Activated naive CD4-positive, alpha-beta T cell treated with anti-CD3 and anti-CD28 coated beads, Interleukin-2, amount 50 U/mL, for 24 hours (primary cell): ENCODE measurements at regions not wholly inside any gene's neighbourhood (a gene's known extent, or its start where the extent isn't known, plus 50 kb on each side); places are given as distances from the start of the nearest gene placed in this dataset.

ENCODE experiments used
- H3K27ac Mint-ChIP-seq: one replicate; pipeline ENCODE4 v1.8.0; 2021; ENCODE audit warnings: mild to moderate bottlenecking, mixed read lengths
- H3K27me3 Mint-ChIP-seq: one replicate; pipeline ENCODE4 v1.8.0; 2021; ENCODE audit warnings: mixed read lengths
- H3K36me3 Mint-ChIP-seq: one replicate; pipeline ENCODE4 v1.8.0; 2021; ENCODE audit warnings: mixed read lengths
- H3K4me1 Mint-ChIP-seq: one replicate; pipeline ENCODE4 v1.8.0; 2021; ENCODE audit warnings: mixed read lengths
- H3K4me3 Mint-ChIP-seq: one replicate; pipeline ENCODE4 v1.8.0; 2021; ENCODE audit warnings: mild to moderate bottlenecking, mixed read lengths
- H3K9me3 Mint-ChIP-seq: one replicate; pipeline ENCODE4 v1.8.0; 2021; ENCODE audit warnings: mixed read lengths

DNA sequence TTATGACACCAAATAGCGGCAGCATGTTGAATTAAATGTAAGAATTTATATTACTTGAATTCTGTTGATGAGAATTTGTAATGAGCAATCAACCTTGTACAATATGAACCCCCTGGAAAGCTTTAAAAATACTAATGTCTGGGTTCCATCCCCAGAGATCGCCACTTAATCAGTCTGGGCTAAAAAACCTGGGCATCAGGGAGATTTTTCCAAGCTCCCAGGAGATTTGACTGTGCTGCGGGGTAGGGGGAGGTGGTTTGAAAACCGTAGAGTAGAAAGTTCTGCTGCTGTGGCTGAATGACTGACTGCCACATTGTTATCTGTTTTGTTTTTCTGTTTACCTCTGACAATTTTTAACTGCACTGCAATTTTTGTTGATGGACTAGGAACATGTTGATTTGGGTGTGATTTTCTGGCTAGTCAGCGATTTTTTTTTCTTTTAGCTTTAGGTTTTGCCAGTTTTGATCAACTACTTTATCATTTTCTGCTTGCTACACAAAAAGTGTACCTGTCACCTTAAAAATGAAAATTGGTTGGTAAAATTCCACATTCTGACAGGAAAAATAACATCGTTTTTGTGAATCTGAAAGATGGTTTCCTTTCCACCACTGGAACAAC is 79.3 kb downstream of the PCTP start:
- H3K27me3 Mint-ChIP-seq, result peaks cover 2% of the 10 kb centered on the region
- H3K9me3 Mint-ChIP-seq, result no peaks in the 10 kb centered on the region
- H3K27ac Mint-ChIP-seq, result no peak overlapping the region
- no peak overlapping the region for H3K4me3 Mint-ChIP-seq
- H3K4me1 Mint-ChIP-seq, result no peaks in the 10 kb centered on the region
- no peaks in the 10 kb centered on the region for H3K36me3 Mint-ChIP-seq

DNA sequence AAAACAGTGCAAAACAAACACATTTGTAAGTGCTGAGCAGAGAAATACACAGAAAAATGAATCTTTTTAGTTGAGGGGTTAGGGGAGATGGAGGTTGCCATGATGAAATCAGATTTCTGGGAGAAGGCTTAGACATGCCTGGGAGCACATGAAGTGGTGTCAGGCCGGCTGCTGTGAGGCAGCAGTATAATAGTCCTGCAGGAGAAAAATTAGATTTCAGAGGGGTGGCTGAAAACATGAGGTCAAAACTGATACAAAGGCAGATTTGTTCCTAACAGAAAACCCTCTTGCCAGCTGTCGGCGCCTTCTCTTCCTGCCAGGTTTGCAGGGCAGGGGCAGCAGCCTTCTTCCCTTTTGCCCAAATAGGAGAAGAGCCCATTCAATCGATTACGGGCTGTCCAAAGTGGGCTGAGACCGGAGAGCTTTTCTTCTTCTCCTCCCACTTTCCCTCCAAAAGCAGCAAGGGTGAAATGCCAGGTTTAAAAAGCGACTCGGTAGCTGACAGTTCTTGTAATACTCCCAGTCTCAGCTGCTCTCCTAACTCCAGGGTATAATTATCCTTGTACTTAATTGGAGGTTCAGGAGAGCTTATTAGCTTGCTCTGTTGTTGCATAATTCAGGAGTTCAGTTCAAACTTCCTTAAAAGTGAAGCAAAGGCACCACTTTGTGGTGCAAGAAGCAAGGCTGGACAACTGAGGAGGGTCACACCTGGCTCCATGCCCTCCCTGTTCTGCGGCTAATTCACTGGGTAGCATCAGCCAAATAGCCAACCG is 80.0 kb downstream of the PCTP start:
- no peaks in the 10 kb centered on the region for H3K36me3 Mint-ChIP-seq
- no peak overlapping the region for H3K27ac Mint-ChIP-seq
- H3K4me3 Mint-ChIP-seq, result no peak overlapping the region
- H3K27me3 Mint-ChIP-seq, result peaks cover 2% of the 10 kb centered on the region
- no peaks in the 10 kb centered on the region for H3K4me1 Mint-ChIP-seq
- H3K9me3 Mint-ChIP-seq, result no peaks in the 10 kb centered on the region

DNA sequence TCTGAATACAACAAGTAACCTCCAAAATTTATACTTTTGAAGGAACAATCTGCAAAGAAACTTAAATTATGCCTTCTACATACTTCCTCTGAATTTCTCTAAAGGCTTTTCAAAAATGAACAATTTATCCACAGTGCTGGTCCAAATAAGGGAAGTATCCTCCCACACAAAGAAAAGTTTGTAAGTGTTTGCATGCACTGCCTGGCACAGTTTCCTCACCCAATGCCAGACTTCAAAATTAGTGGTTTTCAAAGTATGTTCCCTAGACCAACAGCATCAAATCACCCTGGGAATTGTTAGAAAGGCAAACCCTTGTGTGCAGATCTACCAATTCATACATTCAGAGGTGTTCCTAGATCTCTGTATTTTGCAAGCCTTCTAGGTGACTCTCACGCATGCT is 82.5 kb downstream of the PCTP start:
- H3K4me3 Mint-ChIP-seq, result no peak overlapping the region
- no peaks in the 10 kb centered on the region for H3K4me1 Mint-ChIP-seq
- H3K27ac Mint-ChIP-seq, result no peak overlapping the region

DNA sequence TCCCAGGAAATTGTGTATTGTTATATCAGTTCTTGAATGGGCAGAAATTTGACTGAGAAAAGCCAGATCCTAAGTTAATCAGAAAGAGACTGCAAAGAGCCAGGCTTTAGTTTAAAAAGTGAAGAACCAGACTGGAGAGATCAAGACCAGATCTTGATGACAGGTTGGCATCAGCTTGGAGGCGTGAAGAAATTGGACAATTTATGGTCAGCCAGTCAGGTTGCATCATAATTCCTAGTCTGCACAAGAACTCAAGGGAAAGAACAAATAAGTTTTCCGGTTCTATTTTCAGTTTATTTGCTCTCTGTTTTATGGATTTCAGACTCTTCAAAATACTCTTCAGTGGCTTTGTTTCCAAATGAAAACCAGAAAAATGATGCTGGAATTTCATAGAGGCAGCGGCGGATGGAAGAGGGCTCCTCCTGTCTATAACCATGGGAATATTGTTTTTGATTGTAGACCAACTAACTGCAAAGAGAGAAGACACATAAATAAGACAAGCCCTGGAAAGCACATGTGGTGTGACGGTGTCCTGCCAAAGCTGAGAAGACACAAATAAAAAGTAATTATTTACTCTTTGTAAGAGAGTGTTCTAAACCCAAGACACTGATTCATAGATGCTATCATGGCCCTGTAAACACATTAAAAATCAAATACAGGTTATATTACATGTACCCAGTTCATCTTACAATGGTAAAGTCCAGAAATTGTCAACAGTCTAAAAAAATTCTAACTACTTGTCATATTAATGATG is 91.7 kb downstream of the PCTP start:
- Mint-ChIP-seq H3K27me3 (peaks cover 8% of the 10 kb centered on the region), H3K4me3 (no peak overlapping the region), H3K9me3 (no peaks in the 10 kb centered on the region), H3K27ac (no peak overlapping the region), H3K4me1 (no peaks in the 10 kb centered on the region), H3K36me3 (no peaks in the 10 kb centered on the region)

More for the DNA sequence above, 82.5 kb downstream of the PCTP start:
- peaks cover 4% of the 10 kb centered on the region for H3K27me3 Mint-ChIP-seq
- no peaks in the 10 kb centered on the region for H3K36me3 Mint-ChIP-seq
- no peaks in the 10 kb centered on the region for H3K9me3 Mint-ChIP-seq

DNA sequence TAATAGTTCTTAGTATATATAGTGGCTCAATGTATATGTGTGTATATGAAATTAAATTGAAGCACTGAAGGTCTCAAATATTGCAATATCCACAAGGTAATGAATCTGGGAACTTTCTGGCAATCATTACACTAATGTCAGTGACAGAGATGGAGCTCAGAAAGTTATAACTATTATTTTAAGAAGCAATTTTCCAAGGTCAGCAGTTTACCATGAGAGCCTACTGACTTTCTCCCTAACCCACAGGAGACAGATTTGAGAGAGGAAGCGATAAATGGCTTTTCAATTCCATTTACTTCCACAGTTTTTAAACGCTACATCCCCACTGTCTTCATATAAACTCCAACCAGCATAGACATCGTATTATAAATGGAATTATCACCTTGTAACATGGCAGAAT is 92.9 kb downstream of the PCTP start:
- Mint-ChIP-seq H3K9me3 (no peaks in the 10 kb centered on the region), H3K36me3 (no peaks in the 10 kb centered on the region), H3K27me3 (peaks cover 6% of the 10 kb centered on the region), H3K4me3 (no peak overlapping the region), H3K4me1 (no peaks in the 10 kb centered on the region), H3K27ac (no peak overlapping the region)

DNA sequence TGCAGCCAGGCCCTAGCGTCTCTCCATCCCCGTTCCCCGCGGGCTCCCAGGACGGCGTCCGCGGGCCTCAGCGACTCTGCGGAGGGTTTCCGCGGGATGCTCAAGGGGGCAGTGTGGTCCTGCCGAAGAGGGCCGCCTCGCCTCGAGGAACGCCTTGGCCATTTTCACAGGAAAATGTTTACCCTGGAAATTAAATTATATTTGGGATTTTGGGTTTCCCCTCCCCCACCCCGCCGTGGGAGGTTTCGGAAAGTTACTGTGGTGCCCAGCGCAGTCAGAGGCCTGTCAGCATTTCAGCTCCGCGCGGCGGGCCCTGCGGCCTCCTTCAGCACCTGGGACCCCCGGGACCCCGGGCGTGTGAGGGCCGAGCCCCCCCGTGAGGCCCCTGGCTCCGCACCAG is 94.5 kb downstream of the PCTP start:
- Mint-ChIP-seq H3K27ac (no peak overlapping the region), H3K4me1 (no peaks in the 10 kb centered on the region), H3K36me3 (no peaks in the 10 kb centered on the region), H3K9me3 (no peaks in the 10 kb centered on the region), H3K27me3 (peaks cover 6% of the 10 kb centered on the region), H3K4me3 (no peak overlapping the region)

DNA sequence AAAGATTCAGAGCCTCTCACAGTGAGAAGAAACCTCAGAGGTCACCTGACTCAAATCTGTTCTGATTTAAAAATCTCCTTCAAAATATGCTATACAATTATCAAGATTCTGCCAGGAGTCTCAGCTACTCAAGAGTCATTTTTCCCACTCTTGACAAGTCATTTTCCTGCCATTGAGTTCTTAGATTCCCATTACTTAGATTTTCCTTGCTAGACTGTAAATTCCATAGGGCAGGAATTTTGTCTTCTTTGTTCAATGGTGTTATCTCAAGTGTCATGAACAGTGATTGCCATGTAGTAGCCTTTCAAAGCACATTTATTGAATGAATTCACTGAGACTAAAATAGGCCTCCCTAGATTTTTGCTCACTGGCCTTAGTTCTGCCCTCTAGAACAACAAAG is 95.9 kb downstream of the PCTP start:
- no peak overlapping the region for H3K4me3 Mint-ChIP-seq

DNA sequence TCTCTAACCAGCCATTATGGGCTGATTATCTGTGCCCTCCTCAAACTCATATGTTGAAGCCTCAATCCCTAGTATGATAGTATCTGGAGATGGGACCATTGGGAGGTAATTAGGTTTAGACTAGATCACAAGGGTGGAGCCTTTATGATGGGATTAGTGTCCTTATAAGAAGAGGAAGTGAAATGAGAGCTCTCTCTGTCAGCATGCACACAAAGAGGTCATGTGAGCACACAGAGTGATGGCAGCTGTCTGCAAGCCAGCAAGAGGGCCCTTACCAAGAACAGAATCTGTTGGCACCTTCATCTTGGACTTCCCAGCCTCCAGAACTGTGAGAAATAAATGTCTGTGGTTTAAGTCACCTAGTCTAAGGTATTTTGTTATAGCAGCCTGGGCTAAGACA is 101.9 kb downstream of the PCTP start:
- Mint-ChIP-seq H3K4me3 (no peak overlapping the region), H3K27ac (no peak overlapping the region), H3K27me3 (no peaks in the 10 kb centered on the region), H3K9me3 (no peaks in the 10 kb centered on the region), H3K4me1 (no peaks in the 10 kb centered on the region), H3K36me3 (no peaks in the 10 kb centered on the region)

More for the DNA sequence above, 95.9 kb downstream of the PCTP start:
- no peaks in the 10 kb centered on the region for H3K36me3 Mint-ChIP-seq
- no peak overlapping the region for H3K27ac Mint-ChIP-seq
- no peaks in the 10 kb centered on the region for H3K4me1 Mint-ChIP-seq
- H3K27me3 Mint-ChIP-seq, result peaks cover 6% of the 10 kb centered on the region
- H3K9me3 Mint-ChIP-seq, result no peaks in the 10 kb centered on the region

DNA sequence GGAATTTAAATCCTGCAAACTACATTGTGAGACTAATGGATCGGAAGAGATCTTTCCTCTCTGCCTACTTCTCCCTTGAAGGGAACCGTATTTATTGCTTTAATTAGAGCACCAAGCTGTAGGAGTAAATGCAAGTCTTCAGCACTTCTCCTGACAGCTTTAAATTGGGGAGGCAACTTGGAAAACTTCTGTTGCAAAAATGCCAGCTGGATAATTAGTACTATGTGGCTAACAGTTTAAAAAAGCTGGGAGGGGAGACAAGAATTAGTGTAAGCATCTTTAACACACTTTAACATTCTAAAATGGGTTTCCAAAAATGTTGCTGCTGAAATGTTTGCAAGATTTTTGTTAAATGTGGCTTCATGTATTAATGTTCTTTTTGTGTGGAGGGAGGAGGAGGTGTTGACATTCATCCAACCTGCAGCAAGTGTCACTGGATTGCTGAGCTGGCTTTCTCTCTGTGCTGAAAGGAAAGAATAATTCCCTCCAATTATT is 108.5 kb downstream of the PCTP start:
- Mint-ChIP-seq H3K27ac (no peak overlapping the region), H3K4me1 (no peaks in the 10 kb centered on the region), H3K9me3 (no peaks in the 10 kb centered on the region), H3K27me3 (peaks cover 7% of the 10 kb centered on the region), H3K36me3 (no peaks in the 10 kb centered on the region), H3K4me3 (no peak overlapping the region)

DNA sequence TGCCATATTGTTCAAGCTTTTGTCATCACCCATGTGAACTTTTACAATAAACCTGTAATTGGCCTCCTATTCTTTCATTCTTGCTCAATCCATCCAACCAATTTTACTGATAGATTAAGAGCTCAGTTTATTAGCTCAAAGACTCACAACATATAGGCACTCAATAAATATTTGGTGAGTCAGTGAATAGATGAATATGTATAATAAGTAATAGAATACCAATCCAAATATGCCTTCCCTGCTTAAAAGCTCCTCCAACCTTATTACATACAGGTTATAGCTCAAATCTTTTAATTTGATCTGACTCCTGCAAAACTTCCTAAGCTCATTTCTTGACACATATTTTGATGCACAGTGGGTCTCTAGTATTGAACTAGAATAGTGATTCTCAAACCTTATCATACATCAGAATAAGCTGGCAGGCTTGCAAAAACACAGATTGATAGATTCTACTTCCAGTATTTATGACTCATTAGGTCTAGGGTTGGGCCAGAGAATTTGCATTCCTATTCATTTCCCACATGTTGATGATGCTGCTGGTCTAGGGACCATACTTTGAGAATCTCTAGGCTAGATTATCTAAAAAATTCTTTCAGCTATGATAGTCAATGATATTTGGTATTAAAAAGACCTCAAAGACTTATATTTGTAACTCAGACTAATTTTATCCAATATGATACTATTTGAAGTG is 114.4 kb downstream of the PCTP start:
- no peak overlapping the region for H3K27ac Mint-ChIP-seq
- H3K9me3 Mint-ChIP-seq, result peaks cover 5% of the 10 kb centered on the region
- H3K4me1 Mint-ChIP-seq, result no peaks in the 10 kb centered on the region
- H3K27me3 Mint-ChIP-seq, result peaks cover 7% of the 10 kb centered on the region
- H3K36me3 Mint-ChIP-seq, result peaks cover 2% of the 10 kb centered on the region
- no peak overlapping the region for H3K4me3 Mint-ChIP-seq

DNA sequence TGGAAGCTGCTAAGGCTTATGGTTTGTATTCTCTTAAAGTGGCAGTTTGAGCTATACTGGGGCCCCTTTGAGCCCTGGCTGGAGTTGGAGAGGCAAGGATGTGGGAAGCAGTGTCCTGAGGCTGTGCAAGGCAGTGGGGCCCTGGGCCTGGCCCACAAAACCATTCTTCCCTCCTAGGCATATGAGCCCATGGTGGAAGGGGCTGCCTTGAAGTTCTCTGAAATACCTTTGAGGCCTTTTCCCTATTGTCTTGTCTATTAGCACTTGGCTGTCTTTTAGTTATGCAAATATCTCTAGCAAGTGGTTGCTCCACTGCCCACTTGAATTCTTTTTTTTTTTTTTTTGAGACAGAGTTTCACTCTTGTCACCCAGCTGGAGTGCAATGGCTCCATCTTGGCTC is 119.2 kb downstream of the PCTP start:
- Mint-ChIP-seq H3K27ac (no peak overlapping the region), H3K27me3 (peaks cover 4% of the 10 kb centered on the region), H3K4me1 (no peaks in the 10 kb centered on the region), H3K36me3 (peaks cover 2% of the 10 kb centered on the region), H3K4me3 (no peak overlapping the region), H3K9me3 (peaks cover 5% of the 10 kb centered on the region)

DNA sequence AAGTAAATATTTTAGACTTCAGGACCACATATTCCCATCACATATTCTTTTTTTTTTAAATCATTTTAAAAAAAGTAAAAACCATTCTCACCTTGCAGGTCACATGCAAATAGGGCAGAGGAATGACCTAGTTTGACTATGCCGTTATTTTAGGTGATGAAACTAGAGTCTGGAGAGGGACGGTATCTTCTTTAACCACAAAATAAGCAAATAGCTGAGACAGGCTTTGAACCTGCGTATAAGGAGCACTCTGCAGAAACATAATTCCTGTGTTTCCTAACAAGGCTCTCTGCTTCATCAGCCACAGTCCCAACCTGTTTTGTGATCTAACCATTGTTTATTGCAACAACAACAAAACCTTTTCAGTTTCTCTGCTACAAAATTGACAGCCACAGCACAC is 121.5 kb downstream of the PCTP start:
- Mint-ChIP-seq H3K36me3 (no peaks in the 10 kb centered on the region), H3K4me1 (no peaks in the 10 kb centered on the region), H3K9me3 (no peaks in the 10 kb centered on the region), H3K4me3 (no peak overlapping the region), H3K27ac (no peak overlapping the region), H3K27me3 (peaks cover 2% of the 10 kb centered on the region)

DNA sequence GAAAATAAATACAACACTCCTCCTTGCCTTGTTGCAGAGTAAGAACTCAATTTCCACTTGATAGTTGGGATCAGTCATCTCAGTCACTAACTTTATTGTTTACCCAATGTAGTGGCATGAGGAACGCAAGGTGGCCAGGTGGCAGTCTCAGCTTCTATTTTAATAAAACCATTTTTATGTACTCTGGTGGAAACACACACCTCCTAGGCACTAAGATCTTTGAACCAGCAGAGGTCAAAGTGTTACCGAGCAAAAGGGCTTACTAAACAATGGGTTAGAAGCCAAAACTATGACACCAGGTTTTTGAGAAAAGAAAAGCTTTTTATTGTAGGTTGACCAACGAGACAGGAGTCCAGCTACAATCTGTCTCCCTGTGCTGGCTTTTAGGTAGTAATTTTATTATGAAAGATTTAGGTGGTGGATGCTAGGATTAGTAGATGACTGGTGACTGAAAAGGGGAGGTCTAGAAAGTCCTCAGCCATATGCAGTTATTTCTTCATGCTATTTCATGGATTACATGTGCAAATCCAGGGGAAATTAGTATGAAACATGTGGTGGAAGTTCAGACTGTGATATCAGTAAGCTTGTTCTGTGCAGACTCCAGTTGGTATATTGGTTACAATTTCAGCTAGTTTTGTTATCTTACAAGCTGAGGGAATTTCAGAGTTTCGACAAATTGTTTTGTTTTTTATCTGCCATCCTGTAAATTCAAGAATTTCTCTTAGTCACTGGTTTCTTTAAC is 122.3 kb downstream of the PCTP start:
- Mint-ChIP-seq H3K9me3 (no peaks in the 10 kb centered on the region), H3K36me3 (no peaks in the 10 kb centered on the region), H3K27ac (no peak overlapping the region), H3K27me3 (peaks cover 6% of the 10 kb centered on the region), H3K4me1 (no peaks in the 10 kb centered on the region), H3K4me3 (no peak overlapping the region)

DNA sequence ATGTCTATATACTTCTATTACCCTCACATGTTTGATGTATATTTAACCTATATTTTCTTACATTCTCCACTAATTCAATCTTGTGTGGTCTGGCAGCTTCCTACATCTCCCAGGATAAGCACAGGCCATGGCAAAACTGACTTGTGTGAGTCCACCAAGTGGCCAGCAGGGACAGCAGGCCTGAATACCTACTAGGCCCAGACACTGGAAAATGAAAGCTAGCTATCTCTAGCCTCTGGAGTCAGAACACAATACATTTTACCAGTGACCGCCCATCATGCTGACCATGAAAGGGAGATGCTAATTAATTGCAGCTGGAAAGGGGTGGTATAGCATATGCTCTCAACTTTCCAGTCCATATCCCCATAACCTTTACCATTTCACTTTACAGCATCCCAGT is 132.3 kb downstream of the PCTP start:
- Mint-ChIP-seq H3K4me3 (no peak overlapping the region), H3K36me3 (no peaks in the 10 kb centered on the region), H3K9me3 (peaks cover under 1% of the 10 kb centered on the region), H3K27me3 (peaks cover 2% of the 10 kb centered on the region), H3K27ac (no peak overlapping the region), H3K4me1 (no peaks in the 10 kb centered on the region)

DNA sequence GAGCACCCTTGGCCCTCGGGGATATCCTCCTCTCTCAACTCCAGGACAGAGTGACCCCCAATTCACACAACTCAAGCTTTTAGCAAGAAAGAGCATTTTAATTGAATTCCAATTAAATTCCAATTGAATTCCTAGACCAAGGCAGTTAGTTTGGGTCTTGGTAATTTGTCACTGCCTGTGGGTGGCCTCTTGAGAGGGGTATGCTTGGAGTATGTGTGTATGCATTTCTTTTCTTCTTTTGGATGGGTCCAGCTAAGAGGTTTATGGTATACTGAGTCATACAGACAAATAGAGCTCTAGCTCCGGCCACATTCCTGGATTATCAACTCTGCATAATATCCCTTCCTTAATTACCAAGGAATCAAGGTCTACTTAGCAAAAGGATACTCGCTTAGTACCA is 136.7 kb downstream of the PCTP start:
- Mint-ChIP-seq H3K27me3 (peaks cover 5% of the 10 kb centered on the region), H3K4me3 (no peak overlapping the region), H3K27ac (no peak overlapping the region), H3K4me1 (no peaks in the 10 kb centered on the region), H3K9me3 (peaks cover 6% of the 10 kb centered on the region), H3K36me3 (peaks cover 1% of the 10 kb centered on the region)
